Left hindlimb (tissue), 1 donor: ENCODE measurements at regions not wholly inside any gene's neighbourhood (a gene's known extent, or its start where the extent isn't known, plus 50 kb on each side); places are given as distances from the start of the nearest gene placed in this dataset.
"Not testable (repeated sequence)": the region's sequence is repeated elsewhere in the genome, so short reads cannot be mapped to it uniquely, and the experiment has no call there.

Experiments
- DNase-seq: peaks from one replicate; pipeline ENCODE4 v3.0.0-alpha.2; 2018

DNA sequence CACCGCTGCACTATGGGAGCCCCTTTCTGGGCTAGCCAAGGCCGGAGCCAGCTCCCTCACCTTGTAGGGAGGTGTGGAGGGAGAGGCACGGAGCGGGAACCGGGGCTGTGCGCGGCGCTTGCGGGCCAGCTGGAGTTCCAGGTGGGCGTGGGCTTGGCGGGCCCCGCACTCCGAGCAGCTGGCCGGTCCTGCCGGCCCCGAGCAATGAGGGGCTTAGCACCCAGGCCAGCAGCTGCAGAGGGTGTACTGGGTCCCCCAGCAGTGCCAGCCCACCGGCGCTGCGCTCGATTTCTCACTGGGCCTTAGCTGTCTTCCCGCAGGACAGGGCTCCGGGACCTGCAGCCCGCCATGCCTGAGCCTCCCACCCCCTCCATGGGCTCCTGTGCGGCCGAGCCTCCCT lies 53.3 kb upstream of the NID2 start:
- DNase-seq = not testable (repeated sequence)

DNA sequence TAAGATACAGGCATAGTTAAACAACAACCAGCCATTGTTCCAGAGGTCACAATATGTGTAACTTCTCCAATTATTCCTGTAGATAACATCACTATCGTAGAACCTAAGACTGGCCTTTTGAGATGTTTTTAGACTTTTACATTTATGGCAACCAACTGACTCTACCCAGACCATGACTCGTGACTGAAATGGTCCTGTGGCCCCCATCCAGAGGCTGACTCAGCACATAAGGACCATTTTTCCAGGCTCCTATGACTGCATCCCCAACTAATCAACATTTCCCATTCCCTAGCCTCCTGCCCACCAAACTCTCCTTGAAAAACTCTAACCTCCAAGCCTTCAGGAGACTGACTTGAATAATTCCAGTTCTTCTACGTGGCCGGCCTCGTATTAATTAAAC lies 52.6 kb upstream of the NID2 start:
- no peak for DNase-seq

DNA sequence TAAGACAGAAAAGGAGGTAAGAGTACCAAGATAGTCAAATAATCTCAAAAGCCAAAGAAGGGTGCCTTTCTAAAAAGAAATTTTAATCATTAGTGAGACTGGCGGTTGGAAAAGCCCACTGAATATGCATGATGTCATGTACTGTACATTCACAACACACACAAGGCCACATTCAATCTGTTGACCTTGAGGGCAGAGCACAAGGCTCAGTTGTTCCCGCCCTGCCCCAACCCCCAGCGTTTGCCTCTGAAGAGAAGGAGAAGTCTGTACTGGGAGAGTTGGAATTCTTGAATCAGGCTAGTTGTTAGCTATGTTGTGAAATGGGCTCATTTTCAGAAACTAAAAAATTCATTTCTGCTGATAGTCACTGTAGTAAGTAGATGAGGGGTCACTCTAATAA lies 50.2 kb upstream of the NID2 start:
- peak; percentile 51 for DNase-seq
